ENCODE measurements at regions not wholly inside any gene's neighbourhood (a gene's known extent, or its start where the extent isn't known, plus 50 kb on each side); places are given as distances from the start of the nearest gene placed in this dataset.

DNA sequence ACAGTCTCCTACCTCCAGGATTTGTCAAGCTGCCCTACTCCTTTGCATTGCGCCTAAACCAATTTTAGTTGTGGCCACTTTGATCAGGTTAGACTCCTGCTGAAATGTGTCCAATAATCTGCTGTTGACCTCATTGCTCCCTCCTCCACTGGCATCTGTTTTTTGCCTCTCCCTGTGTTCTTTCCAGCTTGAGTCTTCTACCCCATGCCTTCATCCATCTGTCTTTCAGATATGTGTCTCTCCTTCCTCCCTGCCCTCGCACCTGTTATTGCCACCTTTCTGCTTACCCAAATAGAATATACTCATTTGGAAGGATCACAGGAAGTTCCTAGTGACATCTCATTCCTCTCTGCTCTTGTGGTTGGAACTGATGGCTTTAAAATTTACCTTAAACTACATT lies 366.6 kb upstream of the CLNK start:
- DNase-seq (ENCODE audit: low spot score): no peak

DNA sequence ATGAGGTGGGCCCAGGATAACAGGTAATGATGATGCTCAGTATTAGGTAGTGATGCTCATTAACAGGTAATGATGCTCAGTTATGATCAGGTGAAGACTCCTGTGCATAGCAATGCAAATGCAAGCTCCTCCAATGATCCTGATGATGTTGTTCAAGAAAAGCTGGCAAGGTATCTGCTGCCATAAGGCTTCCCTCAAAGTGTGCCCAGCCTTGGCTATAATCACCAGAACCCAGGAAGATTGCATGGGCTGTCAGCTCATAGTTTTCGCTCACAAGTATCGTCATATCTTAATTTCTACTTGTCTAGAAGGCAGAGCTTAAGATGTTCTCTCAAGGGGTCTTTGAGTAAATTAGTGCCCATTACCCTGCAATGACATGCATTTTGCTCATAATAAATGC lies 366.2 kb upstream of the CLNK start:
- no peak for DNase-seq (ENCODE audit: low spot score)

GRCh38 chr4:11049001-11049400 lies 364.4 kb upstream of the CLNK start:
- no peak for DNase-seq (ENCODE audit: low spot score)

GRCh38 chr4:11042760-11043159 lies 358.2 kb upstream of the CLNK start:
- DNase-seq (ENCODE audit: low spot score): no peak

- DNase-seq (ENCODE audit: low spot score): no peak
Measured at GRCh38 chr4:11039634-11040131, 355.1 kb upstream of the CLNK start.

DNA sequence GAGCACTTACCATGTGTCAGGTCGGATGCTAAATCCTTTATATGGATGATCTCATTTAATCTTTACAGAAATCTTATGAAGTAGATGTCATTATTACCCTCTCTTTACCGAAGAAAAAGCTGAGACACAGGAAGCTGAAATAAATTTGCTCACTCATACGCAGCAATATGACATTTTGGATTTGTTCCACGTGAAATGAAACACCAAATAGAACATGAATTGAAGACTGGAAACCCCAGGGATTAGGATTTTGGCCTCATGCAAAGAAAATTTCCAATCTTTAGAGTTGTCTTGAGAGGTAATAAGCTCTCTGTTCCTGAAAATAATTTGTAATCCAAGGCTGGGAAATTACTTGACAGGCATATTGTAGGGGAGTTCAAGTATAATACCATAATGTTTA lies 354.4 kb upstream of the CLNK start:
- no peak for DNase-seq (ENCODE audit: low spot score)

GRCh38 chr4:11037637-11038036 lies 353.1 kb upstream of the CLNK start:
- DNase-seq (ENCODE audit: low spot score): no peak

- DNase-seq (ENCODE audit: low spot score): no peak
Measured at GRCh38 chr4:11028334-11028733, 343.8 kb upstream of the CLNK start.

DNA sequence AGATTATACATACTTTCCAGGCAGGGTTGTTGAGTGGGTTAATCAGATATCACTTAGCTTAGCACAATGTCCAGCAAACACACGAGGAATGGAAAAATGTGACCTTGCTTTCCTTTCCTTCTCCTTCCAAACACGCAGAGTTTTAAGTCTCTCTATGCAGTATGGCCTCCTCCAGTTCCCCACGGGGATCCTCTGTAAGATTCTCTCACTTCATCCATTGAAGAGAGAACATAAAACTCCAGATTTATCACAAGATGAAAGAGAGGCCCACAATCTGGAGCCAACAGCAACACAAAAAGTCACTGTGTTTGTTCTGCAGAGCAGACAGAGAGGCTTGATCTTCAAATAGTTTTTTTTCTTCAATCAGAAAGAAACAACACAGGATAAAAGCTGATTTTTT lies 336.8 kb upstream of the CLNK start:
- DNase-seq (ENCODE audit: low spot score): no peak

GRCh38 chr4:11019451-11020240 lies 335.1 kb upstream of the CLNK start:
- no peak for DNase-seq (ENCODE audit: low spot score)

DNA sequence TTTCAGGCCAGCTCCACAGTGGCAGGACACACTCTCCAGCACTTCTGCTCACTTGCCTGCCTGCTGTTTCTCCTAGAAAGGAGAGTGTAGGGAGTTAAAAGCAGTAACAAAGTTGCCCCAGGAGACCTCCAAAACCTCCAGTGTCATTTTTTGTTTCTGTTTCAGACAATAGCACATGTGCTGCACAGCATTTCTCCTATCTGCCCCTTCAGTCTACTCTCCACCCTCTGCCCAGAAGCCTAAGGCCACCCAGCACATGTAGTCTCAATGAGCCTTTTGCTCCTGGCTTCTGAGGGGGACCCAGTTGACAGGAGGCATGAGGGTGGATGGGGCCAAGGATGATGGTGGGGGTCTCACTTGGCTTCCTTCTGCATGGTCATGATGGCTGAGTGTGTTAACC lies 329.6 kb upstream of the CLNK start:
- no peak for DNase-seq (ENCODE audit: low spot score)

DNA sequence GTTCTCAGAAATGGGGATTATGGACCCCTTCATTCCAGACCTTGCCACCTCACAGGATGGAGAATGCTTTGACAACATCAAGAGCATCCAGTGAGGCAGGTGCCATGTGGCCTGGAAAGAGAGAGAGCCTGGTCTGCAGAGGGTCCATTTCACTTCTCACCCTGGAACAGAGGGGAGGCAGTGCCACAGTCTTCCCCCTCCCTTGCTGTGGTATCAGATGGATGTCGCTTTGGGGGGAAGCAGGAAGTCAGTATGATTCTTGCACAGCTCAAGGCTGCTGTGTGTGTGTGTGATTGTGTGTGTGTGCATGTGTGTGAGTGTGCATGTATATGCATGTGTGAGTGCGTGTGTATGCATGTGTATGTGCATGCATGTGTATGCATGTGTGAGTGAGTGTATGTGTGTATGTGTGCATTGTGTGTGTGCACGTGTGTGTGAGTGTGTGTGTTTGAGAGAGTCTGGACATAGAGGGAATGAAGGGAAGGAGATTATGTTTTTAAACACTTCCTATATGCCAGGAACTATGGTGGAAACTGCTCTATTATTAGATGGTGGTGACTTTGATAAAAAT lies 328.6 kb upstream of the CLNK start:
- no peak for DNase-seq (ENCODE audit: low spot score)

DNA sequence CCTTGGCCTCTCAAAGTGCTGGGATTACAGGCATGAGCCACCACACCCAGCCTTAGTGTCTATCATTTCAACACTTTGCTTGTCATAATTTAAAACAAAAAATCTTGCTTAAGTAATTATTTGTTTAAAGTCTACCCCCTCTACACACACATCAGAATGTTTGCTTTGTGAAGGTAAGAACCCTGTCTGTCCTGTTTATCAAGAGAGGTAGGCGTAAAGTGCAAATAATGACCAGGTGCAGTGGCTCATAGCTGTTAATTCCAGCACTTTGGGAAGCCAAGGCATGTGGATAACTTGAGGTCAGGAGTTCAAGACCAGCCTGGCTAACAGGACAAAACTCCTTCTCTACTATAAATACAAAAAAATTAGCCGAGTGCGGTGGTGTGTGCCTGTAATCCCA lies 326.7 kb upstream of the CLNK start:
- DNase-seq (ENCODE audit: low spot score): no peak

GRCh38 chr4:11010624-11011023 lies 326.1 kb upstream of the CLNK start:
- DNase-seq (ENCODE audit: low spot score): no peak

- DNase-seq (ENCODE audit: low spot score): no peak
Measured at GRCh38 chr4:11009281-11009680, 324.7 kb upstream of the CLNK start.

DNA sequence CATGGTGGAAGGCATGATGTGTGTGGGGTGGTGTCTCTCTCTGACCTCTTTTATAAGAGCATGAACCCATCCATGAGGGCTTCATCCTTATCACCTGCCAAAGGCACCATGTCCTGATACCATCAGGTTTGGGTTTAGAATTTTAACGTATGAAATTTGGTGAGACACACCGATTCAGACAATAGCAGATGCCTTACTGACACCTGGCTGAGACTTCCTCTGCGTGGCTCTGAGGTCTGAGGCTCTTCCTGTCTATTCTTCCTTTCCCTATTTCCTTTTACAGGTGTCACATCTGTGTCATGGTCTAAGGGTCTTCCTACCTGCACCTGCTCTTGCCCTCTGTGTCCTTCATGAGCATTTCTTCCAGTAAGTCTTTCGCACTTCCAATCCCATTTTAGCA lies 320.7 kb upstream of the CLNK start:
- no peak for DNase-seq (ENCODE audit: low spot score)

- no peak for DNase-seq (ENCODE audit: low spot score)
Measured at GRCh38 chr4:11004818-11005217, 320.2 kb upstream of the CLNK start.

DNA sequence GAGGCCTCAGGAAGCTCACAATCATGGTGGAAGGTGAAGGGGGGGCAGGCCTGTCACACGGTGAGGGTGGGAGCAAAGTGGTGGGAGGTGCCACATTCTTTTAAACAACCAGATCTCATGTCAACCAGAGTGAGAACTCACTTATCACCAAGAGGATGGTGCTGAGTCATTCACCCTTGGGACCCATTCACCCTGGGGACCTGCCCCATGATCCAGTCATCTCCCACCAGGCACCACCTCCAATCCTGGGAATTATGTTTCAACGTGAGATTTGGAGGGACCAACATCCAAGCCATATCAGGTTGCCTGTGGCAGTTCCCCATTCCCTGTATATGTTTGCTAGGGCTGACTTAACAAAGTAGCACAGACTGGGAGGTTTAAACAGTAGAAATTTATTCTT lies 318.4 kb upstream of the CLNK start:
- DNase-seq (ENCODE audit: low spot score): no peak

- DNase-seq (ENCODE audit: low spot score): no peak
Measured at GRCh38 chr4:10998846-10999245, 314.3 kb upstream of the CLNK start.

- no peak for DNase-seq (ENCODE audit: low spot score)
Measured at GRCh38 chr4:10984815-10985214, 300.2 kb upstream of the CLNK start.

DNA sequence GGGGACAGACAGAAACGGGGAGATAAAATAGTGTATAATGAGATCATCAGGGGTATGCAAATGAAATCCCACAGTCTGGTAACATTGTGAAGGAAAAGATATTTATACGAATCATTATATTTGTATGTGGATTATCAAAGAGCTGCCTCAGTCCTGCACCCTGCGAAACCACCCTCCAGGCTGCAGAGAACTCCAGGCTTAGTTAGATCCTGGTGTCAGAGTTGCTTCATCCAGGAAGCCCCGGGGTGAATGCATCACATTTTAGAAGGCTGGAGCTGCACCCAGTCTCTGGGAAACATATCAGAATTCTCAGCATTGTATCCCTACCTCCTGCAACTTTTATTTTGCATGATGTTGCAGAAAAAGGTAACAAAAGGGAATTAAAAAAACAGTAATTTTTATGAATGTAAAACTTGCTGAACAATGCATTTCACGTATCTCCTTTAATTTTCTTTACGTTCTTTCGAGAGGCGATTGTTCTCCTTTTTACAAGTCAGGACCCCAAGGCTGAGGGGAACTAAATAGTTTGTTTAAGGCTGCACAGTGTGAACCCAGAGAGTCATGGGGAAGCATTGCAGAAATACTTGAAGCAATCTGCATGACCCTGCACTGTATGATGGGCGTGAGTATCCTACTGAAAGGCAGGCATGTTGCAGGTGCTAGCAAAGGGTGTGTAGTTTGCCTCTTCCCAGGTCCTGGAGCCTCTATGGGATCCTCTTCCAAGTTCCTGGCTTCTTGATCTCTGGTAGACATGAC lies 299.5 kb upstream of the CLNK start:
- no peak for DNase-seq (ENCODE audit: low spot score)

DNA sequence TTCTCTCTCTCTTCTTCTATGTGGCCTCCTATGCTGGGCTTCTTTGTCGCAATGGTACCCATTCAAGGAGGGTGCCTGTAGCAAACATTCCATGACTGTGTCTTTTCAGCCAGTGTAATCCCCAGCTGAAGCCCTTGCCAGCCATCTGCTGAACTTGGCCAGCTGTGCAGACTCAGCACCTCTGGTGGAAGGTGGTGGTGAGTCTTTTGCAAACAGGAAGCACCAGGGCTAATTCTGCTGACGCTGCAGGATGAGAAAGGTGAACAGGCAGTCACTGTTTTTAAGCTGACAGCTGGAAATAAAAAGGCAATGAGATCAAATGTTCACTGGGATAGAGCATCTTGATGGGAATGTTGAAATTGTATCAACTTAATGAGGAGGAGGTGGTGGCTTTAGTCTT lies 298.7 kb upstream of the CLNK start:
- peak; percentile 65 for DNase-seq (ENCODE audit: low spot score)

DNA sequence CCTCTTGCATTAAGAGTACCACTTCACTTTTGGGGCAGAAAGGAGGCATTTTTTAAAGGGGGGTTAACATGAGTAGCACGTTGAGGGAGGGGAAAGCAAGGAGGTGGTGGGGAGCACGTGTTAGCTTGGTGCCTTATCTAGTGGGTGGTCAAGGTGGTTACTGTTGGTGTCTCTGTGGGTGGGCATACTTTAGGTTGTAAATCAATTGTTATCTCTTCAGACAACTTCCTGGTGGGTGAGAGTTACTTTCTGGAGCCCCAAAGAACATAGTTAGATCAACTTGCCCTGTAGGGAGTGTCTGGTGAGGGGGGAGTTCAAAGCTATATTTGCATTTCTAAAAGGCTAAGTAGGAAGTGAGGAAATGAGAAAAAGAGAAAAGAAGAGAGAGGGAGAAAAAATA lies 297.7 kb upstream of the CLNK start:
- no peak for DNase-seq (ENCODE audit: low spot score)

Measured in NAMALWA (cell line).